NOMO-1 treated with DMSO at 0.1 percent for 48 hours (cell line): ENCODE measurements at regions not wholly inside any gene's neighbourhood (a gene's known extent, or its start where the extent isn't known, plus 50 kb on each side); places are given as distances from the start of the nearest gene placed in this dataset.

Experiments
- DNase-seq: peaks from one replicate; lab custom pipeline; 2025; ENCODE audit not compliant: unreplicated experiment; lab: John Stamatoyannopoulos, UW

DNA sequence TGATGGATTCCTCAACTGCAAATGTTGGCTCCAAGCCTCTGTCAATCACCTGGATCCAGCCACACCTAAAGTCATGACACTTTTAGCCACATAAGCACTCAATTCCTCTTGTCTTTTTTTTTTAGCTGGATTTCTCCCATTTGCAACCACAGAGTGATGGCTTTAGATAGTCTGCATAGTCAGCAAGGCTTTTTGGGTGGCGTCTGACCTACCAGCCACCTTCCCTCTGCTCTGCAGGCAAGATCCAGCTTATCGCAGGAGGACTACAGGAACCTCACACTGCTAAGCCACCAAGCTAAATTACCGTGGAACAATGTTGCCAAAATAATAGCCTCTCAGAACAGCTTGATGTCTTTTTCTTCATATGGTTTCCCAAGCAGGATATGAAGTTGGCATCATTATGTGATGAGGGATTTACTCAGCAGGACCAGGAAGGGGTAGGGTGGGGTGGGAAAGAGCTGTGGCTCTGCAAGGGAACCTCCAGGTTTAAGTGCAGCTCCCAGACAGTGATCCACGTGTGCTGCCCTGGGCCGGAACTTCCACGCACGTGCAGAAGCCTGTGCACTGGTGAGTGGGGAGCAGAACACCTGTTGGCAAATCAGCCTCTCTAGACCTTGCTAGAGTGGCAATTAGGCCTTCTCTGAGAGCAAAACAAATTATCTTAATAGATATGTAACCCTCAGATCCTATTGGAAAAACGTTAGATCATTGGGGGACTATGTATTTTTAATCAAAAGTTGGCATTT lies 170.6 kb upstream of the NCK2 start:
- DNase-seq, result no peak

DNA sequence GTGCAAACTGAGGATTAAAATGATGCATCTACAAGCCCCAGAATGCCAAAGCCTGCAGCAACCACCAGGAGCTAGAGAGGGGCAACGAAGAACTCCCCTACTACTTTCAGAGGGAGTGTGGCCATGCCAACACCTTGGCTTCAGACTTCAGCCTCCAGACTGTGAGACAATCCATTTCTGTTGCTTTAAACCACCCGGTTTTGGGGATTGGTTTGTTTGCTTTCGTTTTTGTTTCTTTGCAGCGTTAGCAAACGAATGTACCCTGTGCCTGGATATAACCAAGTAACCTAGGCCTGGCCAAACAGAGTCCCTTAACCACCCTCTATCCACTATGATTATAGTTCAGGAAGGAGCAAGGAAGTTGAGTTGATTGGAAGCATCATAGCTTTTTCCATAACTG lies 171.2 kb upstream of the NCK2 start:
- no peak for DNase-seq

DNA sequence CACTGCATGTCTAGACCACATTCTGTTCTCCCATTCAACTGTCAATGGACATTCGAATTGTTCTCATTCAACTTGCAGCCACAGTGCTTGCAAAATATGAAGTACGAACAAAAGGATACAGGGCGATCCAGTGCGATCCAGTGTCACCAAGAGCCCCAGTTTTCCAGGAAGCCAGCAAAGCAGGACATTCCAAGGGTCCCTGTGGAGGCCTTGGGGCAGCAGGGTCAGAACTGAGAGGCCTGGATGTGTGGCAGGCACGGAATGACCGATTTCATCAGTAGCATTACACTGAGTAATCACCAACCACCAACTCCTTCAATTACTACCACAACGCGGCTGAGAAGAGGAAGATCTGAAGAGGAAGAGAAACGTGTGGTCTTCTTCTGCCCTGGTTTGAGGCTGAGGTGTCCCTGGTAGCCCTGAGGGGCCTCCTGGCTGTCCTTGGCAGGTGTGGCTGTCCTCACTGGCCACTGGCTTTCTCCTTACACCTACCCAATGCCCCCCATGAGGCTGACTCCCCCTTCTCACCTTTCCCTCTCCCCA lies 172.7 kb upstream of the FHL2 start:
- peak; percentile 85 for DNase-seq

DNA sequence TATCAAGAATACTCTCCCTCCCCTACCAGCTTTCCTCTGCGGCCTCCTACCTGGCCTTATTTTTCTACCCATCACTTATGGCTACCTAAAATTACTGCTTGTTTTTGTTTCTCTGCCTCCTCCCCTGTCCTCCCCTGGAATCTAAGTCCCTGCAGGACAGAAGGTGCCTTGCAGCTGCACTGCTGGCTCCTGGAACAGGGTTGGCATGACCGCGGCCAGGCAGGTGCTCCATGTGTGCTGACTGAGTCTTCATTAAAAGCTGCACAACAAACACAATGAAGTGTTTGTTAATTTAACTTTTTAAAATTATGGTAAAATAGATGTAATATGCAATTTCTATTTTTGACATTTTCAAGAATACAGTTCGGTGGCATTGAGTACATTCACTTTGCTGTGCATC lies 171.9 kb upstream of the FHL2 start:
- DNase-seq, result no peak

DNA sequence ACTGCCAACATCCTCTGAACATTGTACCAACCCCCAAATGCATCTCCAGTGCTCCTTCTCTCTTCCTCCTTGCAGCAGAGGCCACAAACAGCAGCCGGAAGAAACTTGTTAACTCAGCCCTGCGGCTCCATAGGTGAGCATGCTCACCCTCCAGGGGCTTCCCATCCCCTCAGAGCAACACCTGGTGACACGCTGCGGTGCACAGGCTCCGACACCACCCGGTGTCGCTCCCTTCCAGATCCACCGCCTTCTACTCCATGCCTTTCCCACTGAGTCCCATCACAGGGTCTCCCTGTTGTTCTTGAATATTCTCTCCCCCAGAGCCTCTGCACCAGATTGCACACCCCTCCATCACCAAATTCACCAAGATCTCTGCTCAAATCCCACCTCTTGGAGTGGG lies 171.5 kb upstream of the FHL2 start:
- DNase-seq, result no peak

DNA sequence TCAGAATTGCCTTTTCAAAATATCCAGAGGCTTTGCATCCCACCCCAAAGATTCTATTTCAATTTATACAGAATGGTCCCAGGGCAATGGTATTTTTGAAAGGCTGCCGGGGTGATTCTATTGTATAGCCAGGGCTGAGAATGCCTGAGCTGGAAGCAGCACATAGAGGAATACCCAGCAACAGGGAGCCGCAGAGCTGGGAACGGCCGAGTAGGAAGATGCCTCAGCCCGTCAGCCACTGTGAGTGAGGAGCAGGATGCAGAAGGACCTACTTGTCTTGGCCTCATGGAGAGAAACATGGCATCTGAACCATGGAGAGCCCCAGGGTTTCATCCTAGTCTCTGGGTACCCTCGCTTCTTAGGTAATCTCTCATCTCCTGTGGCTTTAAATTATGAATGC lies 170.8 kb upstream of the FHL2 start:
- DNase-seq, result no peak

DNA sequence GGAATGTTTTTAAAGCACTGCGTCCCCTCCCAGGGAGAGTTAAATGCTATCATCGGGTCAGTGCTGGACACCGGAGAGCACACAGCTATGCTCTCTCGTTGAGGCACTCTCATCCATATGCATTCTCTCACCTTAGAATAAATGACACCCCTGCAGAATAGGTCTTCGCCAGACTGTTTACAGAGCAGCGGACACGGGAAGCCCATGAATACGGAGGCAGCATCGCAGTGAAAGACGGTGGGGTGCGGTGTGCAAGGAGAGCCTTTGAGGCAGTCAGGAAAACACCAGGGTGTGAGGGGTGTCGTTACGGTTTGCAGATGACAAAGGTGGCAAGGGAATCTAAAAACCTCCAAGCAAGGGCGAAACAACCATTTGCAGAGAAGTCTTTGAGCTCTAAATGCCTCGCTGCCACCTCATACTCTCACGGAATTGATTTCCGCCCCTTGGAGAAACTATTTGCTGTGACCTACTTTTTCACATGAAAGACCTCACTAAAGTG lies 169.2 kb upstream of the FHL2 start:
- DNase-seq, result no peak

DNA sequence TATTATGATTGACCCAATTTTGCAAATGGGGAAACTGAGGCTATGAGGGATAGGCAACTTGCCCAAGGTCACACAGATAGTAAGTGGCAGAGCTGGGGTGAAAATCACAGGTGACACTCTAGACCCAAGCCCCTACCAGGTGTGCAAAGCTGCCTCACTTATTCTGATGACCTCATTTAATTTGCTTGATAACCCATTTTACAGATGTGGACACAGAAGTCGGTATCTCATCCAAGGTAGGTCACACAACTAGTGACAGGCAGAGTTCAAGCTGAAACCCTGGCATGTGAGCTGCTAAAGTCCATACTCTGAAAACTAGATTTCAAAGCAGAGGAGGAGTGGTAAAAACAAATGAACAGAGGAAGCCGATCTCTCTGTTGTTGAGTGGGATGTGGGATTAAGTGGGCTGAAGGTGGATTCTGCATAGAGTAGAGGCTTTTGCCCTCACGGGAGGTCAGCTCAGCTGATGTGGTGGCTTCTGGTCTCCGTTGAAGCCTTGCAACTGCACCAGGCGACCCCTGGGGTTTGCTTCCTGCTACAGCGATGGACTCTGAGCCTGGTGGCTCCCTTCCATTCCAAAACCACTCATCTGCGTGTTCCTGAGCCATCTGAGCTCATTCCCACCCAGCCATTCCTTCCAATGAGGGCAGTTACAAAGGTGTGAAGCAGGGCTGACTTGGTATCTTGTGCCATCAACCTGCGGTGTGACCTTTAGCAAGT lies 164.3 kb upstream of the FHL2 start:
- DNase-seq, result no peak

DNA sequence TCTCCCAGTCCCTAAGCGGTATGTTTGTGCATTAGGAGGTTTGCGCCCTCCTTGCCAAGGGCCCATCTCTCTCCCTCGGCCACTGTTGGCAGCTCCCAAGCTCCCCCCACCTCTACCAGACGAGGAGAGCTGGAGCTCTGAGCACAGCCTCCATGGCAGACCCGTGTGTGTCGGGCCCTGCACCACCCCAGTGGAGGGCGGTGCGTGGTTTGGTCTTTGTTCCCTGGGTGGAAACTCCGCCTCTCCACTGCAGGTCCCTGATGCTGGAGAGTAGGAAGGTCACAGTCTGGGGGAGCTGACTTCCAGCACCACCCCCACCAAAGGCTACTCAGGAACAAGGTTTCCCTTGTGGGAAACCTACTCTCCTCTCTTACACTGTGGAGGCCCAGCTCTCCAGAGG lies 162.6 kb upstream of the FHL2 start:
- no peak for DNase-seq

DNA sequence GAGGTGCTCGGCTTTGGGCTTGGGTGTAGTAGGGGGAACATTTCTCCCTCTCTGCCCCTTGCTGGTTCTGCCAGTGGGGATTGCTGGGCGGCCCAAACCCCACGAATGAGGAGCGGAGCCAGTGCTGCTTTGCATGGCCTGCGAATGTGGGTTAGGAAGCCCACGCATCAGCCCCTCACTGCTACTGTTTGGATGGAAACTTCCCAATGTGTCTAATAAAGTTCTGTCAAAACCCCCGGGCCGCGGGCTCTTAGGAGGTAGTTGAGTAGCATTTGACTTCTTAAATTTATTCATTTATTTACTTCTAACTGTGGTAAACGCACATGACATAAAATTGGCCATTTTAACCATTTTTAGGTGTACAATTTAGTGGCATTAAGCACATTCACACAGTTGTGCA lies 161.3 kb upstream of the FHL2 start:
- no peak for DNase-seq

DNA sequence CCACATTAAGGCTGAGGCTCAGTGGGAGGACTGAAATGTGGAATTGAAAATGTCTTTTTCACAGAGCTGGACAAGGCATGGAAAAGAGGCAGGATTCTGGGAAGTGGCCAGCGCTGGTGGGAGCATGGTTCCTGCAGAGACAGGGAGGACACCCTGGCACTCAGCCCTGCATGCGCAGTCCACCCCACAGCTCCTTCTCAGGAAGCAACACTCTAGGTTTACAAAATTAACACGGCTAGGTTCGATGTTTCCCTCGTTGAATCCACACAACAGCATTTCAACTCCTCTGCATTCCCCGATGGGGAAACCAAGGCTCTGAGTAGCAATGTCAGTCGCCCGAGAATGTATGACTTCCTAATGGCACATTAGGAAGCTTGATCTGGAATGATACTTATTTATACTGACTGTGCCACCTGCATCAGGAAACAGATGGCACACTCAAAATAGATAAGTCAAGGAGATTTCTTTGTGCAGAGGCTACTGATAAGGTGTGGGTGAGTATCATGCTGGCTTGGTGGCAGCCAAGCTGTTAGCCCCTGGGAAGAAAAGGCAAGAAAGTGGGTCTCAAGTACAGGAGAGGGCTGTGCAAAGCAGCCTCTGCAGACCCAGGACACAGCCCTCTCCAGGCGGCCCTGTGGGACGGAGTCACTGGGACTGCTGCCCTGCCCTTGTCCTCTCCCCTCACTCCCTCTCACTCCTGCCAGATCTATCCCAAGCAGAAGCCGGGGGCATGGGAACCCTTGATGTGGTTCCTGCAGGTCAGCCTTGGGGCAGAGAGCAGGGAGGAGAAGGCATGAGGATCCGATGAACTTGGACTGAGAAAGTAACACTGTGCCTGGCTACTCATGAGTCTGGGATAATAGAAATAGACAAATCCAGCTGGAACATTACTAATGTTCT lies 158.4 kb upstream of the FHL2 start:
- no peak for DNase-seq

DNA sequence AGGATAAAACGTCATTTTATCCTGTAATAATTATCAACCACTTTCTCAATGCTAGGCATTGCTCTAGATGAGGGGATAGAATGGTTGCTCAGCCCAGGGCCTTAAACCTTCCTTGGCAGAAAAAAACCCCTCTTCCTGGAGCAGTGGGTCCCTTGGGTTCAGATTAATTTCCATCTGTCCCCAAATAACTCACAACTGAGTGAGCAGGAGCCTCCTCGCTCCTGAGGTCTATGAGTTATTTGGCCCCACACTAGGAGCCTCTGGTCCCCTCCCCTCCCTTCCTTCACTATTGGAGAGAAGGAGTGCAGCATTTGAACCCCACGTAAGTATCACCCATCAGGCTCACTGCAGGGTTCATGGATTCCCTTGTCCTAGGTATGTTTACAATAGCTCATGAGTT lies 157.5 kb upstream of the FHL2 start:
- no peak for DNase-seq

DNA sequence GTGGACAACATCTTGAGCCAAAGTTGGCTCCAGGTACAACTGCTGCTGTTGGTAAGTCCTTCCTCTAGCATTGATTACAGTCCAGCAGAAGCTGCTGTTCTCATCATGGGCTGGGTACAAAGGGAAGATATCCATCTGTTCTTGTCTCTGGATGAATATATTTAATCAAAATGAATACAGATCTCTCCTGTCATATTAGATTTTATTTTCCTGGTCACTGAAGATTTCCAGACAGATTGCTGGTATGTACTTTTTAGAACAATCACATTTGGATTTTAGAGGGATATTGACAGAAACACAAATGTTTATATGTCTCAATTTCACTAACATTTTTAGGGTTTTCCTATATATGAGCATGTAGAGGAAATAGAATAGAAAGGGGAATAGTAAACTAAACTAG lies 155.4 kb upstream of the FHL2 start:
- no peak for DNase-seq

DNA sequence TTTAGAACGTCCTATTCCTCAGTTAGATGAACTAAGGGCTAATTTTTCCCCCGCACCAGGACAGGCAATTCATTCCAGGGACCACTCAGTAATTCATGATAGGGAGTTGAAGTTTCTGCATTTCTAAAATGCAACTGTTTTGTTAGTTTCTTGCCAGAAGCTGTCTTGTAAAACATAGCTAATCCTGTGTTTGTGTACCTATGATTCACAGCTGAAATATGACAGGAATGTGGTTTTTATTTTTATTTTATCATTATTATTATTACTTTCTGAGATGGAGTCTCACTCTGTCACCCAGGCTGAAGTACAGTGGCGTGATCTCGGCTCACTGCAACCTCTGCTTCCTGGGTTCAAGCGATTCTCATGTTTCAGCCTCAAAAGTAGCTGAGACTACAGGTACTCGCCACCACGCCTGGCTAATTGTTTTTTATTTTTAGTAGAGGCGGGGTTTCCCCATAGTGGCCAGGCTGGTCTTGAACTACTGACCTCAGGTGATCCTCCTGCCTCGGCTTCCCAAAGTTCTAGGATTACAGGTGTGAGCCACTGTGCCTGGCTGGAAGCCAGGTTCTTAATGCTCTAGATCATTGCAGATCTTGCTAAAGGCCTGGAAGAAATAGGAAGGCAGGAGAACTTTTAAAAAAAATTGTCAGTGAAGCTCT lies 154.8 kb upstream of the FHL2 start:
- no peak for DNase-seq

DNA sequence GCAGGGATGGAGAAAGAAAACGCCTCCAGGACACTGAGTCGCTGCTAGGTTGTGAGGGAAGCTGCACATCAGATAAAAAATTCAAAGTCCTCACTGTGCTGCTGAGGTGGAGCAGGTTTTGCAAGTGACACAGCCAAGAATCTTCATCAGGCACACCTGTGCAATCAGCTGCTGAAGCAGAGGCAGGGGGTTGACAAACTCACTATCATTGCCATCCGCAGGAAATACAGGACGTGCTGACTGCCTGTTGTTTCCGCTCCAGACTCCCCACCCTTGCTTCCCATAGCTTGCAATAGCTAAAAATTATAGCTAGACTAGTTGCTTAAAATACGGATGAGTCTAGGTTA lies 147.8 kb upstream of the FHL2 start:
- DNase-seq, result no peak

DNA sequence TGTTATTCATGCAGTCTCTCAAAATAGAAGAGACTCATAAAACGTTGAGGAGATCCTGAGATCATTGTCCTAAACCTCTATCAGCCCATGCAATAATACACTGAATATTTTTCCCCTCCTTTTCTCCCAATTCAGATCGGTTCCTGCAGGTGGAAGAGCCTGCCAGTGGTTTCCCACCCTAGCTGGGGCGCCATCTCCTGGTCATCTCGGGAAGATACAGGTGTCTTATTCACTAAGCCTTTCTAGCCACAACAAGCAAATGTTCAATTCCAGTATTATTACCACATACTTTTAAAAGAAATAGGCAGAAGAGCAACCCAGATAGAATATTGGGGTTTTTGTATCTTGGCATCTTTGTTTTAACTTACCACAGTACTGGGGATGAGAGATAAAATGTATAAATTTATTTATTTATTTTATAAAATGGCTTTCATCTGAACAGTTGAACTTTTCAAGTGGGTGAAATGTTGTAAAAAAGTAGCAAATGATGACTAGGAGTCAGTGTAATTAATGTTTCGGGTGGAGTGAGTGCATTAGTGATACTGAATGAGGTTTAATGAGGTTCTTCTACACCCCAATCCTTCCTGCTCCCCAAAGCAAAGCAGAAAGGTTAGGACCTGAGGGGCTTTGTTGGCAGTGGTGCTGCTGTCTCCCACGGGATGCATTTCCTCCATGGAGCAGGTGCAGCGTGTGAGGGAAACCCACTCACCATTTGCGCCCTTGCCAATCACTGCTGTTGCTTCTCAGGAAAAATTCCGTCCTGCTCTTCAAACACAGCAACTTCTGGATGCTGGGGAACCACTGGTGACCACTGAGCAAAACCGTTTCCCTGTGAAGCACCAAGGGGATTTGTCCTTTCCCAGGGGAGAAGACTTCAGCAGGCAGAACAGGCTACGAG lies 147.1 kb upstream of the FHL2 start:
- DNase-seq, result peak; percentile 45

DNA sequence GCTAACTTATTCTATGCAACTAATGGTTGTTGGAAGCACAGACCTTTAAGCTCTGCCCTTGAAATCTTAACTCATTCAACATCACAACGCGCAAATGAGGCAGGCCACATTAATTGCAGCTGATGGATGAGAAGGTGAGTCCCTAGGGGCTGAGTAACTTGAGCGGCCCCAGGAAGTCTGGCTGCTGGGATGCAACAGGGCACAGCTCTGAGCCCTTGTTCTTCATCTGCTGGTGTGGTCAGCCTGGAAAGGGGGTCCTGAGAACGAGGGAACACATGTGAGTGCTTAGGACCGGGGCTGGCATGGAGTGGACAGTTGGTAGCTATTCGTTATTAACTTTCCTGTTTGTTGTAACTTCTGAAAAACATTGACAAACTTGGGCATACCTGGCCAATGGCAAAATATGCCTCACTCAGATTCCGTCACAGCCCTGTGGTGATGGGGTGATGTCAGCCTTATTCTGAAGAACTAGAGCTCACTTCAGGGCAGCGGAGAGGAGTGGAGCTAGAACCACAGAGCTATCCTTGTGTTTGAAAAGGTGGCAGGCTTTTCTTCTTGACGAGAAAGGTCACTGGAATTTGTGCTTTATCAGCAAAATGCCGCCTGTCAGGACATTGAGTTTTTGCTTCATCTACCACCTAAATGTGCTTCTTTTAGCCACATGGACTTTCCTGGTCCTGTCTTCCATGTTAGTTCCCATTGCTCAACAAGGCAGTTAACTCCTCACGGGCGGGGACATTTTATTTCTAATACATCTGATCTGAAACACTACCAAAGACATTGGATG lies 145.9 kb upstream of the FHL2 start:
- no peak for DNase-seq

DNA sequence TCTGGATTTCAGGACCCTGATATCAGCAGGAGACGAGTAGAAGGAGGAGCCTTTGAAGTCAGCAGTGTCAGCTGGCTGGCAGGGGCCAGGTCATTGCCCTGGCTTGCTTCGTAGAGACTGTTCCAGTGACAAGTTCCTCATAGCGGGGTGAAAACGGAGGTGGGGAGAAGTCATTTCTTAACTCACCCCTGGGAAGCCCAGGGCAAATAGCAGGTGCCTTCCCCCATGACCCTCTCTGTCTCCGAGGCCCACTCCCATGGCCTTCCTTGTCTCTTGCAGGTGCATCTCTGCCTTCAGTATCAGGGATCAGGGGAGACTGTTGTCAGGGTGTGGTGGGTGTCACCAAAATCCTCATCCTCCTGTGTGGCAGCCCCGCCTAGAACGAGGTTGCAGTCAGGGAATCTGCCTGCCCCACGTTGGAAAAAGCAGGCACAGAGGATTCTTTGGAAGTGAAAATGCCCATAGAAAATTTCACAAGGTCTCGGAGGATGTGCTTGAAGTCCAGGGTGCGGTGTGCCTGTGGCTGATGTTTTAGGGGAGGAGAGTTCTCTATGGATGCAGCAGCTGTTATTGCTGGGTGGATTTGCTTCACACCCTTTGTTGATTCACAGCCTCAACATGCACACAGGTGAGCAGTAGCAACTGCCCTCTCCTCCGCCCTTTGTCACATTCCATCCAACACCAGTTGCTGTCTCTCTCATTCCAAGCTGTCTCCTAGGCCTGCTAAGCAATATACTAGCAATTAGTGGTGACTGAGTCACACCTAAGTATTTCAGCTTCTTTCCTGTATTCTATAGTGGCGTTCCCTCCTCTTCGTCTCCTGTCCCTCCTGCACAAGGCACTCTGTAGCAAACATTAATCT lies 142.6 kb upstream of the FHL2 start:
- no peak for DNase-seq
